Stimulated activated CD4-positive, alpha-beta T cell treated with anti-CD3 and anti-CD28 coated beads, Interleukin-2, amount 100 ng/mL, for 4 hours (primary cell): ENCODE measurements at regions not wholly inside any gene's neighbourhood (a gene's known extent, or its start where the extent isn't known, plus 50 kb on each side); places are given as distances from the start of the nearest gene placed in this dataset.

ENCODE experiments used
- DNase-seq: peaks from one replicate; pipeline ENCODE4 v3.0.0-alpha.2; 2020; ENCODE audit warnings: low read depth

DNA sequence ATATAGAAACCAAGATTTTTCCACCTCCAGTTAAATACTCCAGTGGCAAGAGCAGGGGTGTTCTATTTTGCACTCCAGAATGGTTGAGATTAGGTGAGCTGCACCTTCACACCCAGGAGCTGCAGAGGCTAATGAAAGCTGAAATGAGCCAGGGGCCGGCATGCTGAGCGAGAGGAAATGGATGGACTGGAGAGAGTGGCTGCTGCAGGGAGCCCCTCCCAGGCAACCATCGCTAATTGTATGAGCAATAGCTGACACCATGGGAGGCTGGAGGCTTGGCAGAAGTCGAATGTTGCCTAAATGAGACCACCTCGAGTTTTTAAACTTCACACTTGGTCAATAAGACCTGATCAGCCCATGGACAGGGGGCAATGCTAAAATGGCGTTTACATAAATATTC lies 301.8 kb upstream of the TMPO start:
- no peak for DNase-seq

DNA sequence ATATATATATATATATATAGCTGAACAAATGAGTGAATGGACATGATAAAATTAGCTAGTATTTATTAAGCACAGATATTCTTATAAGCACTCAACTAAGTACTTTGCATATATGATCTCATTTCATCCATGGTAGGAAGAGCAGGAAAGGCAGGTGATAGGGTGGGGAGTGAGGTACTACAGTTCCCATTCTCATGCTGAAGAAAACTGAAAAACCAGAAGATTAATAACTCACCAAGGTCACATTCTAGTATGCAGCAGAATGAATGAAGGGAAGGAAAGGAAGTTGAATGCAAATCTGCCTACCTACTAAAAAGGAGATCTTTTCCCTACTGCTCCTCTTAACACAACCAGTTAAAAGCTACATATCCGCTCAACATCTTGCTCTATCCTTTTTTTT lies 298.1 kb upstream of the TMPO start:
- DNase-seq: no peak

DNA sequence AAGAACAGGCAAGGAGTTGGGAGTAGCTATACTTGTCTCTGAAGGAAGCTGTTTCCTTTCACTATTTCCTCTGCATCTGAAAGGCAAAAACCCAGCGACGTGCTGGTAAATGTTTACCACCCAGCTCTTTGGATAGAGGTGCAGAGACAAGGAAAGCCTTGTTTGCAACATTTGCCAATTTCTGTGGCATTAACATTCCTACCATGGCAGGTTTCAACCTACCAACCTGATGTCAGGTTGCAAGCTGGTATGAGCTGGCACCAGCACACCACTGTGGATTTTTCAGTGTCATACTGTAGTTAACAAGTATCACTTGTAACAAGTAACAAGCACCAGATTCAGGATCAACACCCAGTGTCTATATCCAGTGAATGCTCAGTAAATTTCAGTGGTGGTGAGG lies 294.8 kb upstream of the TMPO start:
- no peak for DNase-seq

DNA sequence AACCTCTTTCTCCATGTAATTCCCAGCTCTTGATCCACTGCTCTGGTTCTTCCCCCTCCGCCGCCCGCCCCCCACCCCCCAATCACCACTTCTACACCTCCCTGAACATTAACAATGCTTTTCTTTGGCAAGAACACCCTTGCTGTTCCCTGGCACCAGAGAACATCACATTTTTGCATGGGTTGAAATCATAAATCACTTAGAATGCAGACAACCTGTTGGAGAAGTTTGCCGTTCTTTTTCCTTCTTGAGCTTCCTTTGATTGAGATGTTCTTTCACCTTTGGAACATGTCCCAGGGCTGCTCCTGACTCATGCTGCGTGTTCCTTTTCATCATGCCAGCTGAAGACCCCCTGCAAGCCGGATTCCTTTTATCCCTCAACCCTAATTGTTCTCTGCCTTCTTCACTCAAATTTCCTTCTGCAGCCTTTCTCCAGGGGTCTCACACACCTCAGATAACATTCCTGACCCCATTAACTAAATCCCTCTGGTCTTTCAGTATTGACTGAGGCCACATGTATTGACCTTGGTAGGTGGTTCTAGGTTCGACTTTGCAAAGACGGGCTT lies 294.1 kb upstream of the TMPO start:
- no peak for DNase-seq

DNA sequence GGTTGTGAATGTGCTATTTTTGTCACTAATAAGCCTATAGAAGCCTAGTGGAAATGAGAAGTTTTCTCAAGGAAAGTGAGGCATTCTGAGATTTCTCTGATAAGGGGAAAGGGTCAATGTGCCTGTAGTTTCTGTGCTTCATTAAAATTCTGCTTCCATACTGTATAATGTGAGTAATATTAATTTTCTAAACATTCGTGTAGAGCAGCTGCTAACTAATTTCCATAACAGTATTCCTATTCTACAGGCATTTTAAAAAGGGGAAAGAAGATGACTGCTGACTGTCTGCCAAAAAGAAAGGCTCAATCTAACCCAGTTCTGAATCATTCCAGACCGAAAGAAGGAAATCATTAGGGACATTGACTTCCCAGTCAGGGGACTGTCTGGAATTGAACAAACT lies 293.3 kb upstream of the TMPO start:
- DNase-seq: no peak

DNA sequence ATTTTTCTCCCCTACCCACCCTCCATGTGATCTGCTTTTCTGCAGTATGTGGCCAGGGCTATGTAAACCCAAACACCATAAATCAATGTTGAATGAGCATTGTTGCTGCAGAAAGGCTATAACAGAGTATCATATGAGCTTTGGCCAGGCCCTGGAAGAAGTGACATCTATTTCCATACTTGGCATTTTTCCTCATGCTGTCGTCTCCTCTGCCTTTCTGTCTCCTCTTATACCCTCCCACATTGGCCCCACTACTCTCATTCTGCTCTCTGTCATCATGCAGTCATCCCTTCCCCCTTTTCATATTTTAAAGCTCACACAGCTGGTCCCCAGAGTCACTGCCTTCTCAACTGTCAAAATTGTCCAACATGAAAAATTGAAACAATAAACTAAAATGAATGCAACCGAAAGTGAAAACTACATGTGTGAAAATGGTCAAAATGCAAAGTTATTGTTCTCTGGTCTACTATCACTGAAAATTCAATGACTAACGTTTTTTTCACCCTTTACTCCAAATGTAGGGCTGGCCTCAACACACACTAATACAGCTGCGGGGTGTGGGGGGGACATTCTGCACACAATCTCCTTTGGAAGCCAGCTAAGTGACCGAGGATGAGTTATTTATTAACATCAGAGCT lies 290.7 kb upstream of the TMPO start:
- no peak for DNase-seq

DNA sequence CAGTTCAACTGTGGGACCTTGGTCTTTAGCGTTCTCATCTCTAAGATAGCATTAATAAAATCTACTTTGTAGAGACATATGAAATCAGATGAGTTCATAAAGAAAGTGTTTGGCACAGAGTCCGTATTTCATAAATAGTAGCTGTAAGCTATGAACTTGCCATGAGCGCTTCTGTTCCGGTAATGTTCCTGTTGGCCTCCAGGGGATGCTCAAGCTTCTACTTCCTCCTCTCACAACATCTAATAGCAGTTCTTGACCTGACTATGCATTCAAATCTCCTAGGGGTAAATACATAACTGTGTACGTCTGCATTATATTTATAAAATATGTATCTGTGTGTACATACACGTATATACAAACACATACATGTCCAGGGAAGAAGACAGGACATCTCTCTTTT lies 288.2 kb upstream of the TMPO start:
- no peak for DNase-seq

DNA sequence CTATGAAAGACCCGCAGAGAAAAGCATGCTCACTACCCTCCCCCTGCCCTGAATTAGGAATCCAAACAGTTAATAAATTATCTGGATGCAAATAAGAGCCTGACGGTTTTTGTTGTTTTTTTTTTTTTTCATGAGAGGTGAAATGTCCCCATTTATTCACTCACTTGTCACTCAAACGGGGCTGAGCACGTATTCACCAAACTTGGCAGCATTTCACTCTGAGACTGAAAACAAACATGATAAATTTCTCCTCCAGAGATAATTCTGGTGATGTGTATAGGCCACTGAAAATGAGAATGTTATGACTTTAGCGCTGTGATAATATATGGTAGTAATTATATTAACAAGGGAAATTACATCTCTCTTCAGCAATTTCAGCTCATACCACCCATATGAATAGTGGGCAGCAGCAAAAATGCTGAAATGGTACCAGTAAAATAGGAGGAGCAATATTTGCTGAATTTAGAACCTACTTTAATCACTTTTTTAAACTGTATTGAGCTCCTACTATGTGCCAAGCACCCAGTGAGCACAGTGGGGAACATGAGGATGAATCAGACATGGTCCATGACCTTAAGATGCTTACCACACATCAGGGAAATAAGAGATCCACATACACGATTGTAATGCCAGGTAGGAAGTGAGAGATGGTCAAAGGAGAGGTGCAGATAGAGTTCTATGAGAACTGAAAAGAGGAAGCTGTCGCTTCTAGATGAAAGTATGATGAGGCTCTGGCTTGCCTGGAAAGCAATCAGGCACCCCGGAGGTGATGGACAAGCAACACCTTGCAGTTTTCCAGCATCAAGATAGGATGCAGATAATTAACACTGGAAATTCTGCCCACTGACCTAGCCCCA lies 286.5 kb upstream of the TMPO start:
- no peak for DNase-seq

DNA sequence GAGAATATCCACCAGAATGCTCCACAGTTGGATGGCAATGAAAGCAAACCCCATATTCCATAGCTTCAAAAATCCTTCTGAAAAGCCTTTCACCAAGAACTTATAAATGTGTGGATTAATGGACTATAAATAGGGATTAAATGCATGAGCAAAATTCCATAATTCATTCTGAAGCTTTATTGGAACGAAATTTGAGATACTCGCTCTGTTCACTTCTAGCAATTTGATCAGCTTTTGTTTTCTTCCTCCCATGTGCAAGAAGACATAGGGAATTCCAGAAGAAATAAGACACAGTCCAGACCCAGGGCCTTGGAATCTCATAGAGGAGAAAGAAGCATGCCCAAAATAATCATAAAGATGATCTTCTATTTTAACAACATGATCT lies 285.9 kb upstream of the TMPO start:
- no peak for DNase-seq

DNA sequence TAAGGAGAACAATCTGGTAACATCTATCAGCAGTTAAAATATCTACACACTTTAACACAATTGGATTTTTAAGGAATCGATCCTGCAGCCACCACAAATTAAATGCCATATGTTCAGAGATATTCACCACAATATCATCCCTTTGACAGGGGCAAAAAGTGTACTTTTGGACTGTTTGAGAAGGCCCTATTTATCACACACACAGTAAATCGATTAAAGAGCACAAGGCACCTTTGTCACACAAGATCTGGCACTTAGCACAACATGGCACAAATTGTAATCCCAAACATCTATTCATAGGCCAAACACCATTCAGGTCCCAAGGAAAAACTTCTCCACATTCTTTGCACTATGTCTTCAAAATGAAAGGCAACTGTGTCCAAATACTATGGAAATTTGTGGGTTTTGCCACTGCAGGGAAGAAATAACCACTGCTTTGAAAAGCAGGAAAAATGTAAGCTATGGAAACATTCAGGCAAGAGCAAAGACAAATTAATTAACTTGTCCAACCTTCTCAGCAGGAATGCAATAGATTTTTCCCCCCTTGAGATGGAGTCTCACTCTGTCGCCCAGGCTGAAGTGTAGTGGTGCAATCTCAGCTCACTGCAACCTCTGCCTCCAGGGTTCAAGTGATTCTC lies 282.5 kb upstream of the TMPO start:
- no peak for DNase-seq

DNA sequence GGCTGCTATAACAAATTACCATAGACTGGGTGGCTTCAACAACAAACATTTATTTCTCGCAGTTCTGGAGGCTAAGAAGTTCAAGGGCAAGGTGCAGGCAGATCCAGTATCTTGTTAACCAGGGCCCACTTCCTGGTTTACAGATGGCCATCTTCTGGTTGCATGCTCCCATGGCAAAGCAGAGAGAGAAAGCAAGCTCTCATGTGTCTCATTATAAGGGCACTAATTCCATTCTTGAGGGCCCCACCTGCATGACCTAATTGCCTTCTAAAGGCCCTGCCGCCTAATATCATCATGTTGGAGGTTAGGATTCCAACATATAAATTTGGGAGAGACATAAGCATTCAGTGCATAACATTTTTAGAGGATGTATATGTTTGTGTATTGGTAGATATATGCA lies 280.1 kb upstream of the TMPO start:
- no peak for DNase-seq

DNA sequence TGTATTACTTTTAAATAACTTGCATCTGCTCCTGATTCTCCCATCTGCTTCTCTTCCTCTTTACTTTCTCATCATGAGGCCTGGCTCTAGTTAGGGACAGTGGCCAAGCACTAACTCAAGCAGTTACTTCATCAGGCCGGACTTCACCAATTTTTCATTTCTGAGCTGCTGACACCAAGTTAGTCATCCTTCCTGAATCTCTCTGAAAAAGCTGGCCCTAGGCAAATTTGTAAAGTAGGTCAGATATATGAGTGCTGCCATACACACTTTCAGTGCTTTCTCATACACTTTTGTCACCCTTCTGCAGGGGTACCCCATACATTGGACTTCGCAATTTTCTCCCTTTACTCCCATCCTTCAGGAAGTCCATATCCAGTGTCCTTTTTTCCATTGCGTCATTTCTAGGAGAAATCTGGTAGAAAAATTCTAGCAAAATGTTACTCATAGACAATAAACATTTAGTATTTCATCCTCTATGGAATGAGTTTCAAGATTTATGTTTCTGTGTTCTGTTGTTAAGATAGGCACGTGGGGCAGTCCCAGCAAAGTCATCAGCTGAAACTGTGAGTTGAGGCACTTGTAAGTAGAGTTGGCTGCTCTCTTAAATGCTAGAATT lies 276.8 kb upstream of the TMPO start:
- no peak for DNase-seq

DNA sequence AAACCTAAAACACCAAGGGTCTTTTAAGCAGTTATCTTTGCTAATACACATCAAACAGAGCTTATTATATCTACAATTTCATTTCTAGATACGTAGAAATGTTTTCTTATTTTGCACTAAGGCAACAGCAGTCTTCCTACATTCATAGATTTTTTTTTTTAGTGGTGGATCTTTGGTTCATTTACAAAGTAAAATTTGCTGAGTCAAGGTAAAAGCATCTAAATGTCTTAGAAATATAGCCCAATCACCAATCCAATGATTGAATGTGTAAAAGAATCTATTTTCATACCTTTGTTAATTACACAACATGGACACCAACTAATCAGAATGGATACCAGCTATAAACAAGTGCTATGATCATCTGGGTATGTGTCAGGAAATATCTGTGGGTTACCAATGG lies 272.2 kb upstream of the TMPO start:
- DNase-seq: no peak

DNA sequence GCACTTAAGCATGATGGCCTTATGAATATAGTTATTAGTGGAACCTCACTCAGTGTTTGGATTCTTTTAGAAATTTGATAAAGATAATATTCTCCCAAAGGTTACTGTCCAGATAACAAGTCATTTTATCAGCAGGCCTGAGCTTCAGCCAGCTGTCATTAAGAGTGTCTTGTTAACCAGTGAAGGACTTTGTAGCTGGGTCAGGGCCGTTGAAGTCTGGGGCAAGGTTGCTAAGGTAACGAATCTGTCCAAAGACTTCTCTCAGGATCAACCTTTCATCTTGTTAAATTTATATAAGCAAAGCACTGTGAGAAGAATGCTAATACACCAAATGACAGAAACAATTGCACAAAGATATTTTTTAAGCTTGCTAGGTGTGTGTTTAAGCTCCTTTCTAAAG lies 271.3 kb upstream of the TMPO start:
- no peak for DNase-seq

DNA sequence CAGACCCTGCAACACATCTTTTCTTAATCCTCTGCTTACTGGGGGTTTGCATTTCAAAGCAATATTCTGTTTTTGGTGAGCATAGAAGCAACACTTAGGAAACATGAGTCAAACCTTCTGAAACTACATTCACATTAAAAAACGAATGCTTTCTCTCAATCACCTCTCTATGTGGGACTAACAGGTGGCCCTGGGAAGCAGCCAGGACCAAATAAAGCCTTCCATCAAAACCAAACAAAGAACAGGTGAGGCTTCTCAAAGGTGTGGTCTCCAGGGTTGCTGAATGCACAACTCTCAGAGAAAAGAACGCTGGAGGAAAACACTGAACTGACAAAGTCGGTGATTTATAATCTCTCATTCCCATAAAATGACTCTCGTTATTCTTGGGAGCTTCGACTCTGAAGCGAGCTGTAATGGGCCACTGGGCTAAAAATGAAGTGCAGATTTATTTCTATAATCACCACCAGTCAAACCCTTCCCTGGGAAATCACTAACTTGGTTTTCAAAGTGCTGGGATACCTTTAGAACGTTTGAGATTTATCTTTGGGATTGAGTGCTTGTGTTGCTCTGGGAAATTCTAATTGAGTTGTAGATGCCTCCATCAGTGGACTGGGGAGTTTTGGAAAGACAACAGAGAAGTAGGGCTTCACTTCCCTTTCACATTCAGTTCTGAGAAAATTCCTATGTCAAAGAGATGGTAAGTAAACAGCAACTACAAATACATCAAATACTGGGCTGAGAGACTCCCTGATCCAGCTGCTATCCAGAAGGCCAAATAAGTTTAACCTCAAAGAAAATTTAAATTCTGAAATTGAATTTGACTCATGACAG lies 262.0 kb upstream of the TMPO start:
- DNase-seq: no peak

DNA sequence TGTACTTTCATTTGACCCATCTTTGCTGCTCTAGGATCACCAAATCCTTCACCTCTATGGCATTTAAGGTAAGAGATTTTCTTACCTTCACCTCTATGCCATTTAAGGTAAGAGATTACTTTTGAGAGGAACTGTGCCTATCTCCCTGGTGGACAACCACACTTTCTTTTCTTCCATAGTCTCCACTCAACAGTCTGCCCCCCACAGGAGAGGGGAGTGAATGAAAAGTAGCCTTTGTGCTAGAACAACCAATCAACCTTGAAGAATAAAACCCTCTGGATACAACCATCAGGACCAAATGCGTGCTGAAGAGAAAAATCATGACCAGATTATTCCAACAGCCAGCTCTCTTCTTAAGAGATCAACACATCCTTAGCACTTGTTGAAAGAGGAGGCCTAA lies 258.6 kb upstream of the TMPO start:
- DNase-seq: no peak

DNA sequence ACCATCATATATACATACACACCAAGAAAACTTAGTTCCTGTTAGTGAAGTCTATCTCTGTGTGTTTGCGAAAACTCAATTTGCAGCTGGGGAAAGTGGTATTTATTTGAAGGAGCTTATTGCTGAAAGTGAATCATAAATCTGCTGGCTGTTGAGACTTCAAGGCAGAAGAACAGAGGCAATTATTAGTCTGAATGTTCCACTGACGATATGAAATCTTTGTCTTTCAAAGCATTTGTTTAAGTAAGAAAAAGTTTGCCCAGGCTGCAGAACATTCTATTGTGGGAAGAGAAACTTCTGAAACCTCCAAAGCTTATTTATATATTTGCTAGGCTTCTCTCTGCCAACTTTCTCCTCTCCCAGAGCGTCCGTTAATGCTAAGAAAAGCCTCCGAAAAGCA lies 255.7 kb upstream of the TMPO start:
- no peak for DNase-seq

DNA sequence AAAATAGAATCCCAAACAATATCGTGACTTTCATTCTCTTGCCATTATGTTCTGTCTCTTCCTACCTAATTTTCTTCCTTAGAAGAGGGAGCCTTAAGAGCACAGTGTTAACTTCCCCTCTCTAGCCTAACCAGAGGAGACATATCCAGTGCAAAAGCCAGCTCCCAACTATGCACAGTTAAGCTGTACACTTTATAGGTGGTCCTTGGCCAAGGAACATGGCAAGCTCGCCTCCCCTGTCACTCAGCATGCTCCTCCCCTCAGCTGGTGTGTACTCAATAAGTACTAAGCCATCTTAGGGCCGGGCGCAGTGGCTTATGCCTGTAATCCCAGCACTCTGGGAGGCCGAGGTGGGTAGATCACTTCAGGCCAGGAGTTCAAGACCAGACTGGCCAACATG lies 255.1 kb upstream of the TMPO start:
- no peak for DNase-seq

DNA sequence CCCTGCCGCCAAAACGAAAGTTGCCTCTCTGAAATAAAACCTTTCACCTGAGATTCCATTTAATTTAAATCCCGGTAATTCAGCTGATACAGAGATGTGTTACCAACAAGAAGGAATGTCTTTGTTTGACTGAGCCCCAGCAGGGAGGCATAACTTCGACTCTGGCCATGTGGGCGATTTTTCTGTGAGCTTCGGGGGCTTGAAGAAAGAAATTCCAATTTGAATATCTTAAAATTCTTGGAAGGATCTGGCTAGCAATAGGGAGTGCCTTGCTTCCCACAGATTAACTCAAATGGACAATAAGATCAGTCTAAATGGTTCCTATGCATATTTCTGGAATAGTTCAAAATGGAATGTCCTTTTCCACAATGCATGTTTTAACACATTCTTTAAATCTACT lies 252.5 kb upstream of the TMPO start:
- DNase-seq: no peak

DNA sequence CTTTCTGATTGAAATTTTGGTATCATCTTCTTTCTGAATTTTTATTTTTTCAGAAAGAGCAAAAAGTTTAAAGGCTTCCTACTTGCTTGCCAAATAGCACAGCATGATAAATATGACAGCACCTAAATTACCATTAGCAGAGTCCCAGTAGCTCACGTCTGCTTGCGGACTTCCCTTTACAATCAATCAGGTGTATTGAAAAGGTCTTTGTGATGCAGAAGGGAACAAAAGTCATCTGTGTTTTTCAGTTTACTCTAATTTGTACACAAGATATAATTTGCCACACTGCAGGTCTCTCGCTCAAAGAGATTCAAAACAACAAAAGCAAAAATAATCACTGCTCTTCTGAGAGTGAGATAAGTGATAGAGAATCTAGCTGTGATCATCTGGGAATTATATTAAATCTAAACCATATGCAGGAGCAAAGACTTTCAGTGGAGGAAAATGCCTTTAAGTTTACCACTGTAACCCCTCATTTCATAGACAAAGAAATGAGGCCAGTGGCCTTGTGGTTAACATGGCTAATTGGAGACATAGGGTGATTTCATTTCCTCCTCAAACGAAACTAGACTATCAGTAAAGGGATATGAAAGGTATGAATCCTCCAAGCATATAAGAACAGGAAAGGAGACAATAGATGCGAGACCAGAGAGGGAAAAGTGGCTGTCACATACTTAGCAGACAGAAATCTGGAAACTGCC lies 240.8 kb upstream of the TMPO start:
- DNase-seq: no peak

DNA sequence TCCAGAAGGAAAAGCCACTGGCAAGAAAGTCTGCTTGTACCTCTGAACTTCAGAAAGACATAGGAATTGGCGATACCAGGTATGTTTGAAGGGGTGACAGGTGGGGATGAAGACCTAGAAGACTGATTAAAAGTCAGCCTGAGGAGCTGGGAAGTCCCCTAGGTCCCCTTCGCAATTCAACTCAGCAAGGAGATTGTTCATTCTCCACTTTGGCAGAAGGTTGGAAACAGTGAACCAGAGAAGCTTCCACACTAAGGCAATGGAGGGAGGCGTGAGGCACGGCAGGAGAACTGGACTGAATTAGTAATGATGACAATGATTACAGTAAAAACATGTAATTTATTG lies 240.3 kb upstream of the TMPO start:
- no peak for DNase-seq
